Motor neuron (in vitro differentiated cells): ENCODE measurements at regions not wholly inside any gene's neighbourhood (a gene's known extent, or its start where the extent isn't known, plus 50 kb on each side); places are given as distances from the start of the nearest gene placed in this dataset.

ENCODE experiments used
- ATAC-seq, 8 experiments: fragments of 200-7000 bp; cut with Tn5 transposase; replicated peaks in 6 of 8; 2 replicates each; pipeline ENCODE4 v1.8.0; 2021; ENCODE audit warnings: mild to moderate bottlenecking in 8 of 8, moderate library complexity in 8 of 8
- H3K27ac ChIP-seq, 2 donors: fragments of 250-450 bp; sonication (Bioruptor Pico); 2 replicates each; pipeline ENCODE4 v1.9.0; 2021; ENCODE audit warnings: antibody characterized with exemption in 2 of 2, mild to moderate bottlenecking in 2 of 2, moderate library complexity in 1 of 2
- H3K4me1 ChIP-seq, 2 donors: fragments of 250-450 bp; sonication (Bioruptor Pico); replicated peaks in 1 of 2; 2 replicates each; pipeline ENCODE4 v1.6.1; 2021; ENCODE audit warnings: antibody characterized with exemption in 2 of 2, mild to moderate bottlenecking in 2 of 2, moderate library complexity in 1 of 2
- H3K4me3 ChIP-seq, 5 donors: fragments of 250-450 bp; sonication (Bioruptor Pico); 2 replicates each; pipeline ENCODE4 v1.9.0; 2021; ENCODE audit warnings: antibody characterized with exemption in 5 of 5, mild to moderate bottlenecking in 5 of 5, moderate library complexity in 4 of 5
- WGBS, 10 experiments: fragments of 450-650 bp; shearing (Covaris generic); methylation state at CpG; one replicate each; pipeline ENCODE4 v1.0.0; 2022; 5-methylcytosine and 5-hydroxymethylcytosine counted together
- in situ Hi-C, 9 experiments: fragments of 400-800 bp; cut with MboI; loops; one replicate each; pipeline ENCODE4 v1.15.0; 2021; ENCODE audit warnings: low sequenced_read_pairs in 9 of 9, low pct_unique_long_range_greater_than_20kb in 2 of 9; ENCODE audit not compliant: unreplicated experiment in 9 of 9

DNA sequence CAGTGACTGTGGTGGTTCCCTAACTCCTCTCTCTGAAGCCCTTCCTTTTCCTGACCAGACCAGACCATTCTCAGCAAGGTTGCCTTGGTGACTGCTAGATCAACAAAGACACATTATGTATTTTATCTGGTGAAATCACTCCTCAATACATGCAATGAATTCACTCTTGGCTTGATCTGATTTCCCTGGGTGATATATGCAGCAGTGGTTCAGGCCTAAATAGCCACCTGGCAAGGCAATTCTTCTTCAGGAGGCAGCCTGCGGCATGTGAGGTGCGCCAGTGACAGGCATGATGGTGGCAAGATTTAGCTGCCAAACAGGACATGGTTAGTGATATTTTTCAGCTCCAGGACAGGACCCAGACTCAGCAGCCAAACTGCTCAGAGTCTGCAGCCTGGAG lies 350.3 kb upstream of the CCDC196 start:
- in situ Hi-C loops: no loop called here
- no CpG with 5 or more reads among the region's 2 CpGs for WGBS, 10 experiments
- Histone ChIP-seq H3K4me1 (peaks cover 0 to 15% of the 10 kb centered on the region in 2 donors), H3K4me3 (no peak overlapping the region), H3K27ac (no peak overlapping the region)
- peak in 6 of 8 experiments; percentile 17 to 95 (median 37) for ATAC-seq

DNA sequence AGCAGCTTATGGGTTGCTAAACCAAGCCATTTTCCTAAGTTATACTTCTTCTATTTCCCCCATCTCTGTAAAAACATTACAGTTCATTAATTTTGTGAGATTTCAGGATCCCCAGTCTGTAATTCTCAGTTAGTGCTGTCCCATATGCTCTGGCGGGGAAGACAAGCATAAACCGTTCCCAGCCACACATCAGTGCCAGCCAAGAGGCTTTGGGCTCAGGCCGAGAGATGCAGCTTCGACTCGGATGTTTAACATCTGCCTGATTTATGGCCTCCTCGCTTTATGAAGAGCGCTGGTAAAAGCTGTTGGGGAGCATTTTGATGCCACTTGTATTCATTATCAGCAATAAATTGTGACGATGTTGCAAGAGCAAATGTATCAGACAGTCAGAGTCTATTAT lies 349.1 kb upstream of the CCDC196 start:
- 0 to 65% (median 38%) methylated on average over 2 to 8 of the region's 8 CpGs; no CpG with 5 or more reads in 2 of the 10 experiments for WGBS, 10 experiments
- ATAC-seq: peak in 5 of 8 experiments; percentile 85 to 96 (median 95)
- Histone ChIP-seq H3K4me3 (no peak overlapping the region), H3K27ac (no peak overlapping the region), H3K4me1 (peaks cover 0 to 15% of the 10 kb centered on the region in 2 donors)
- in situ Hi-C loops: no loop called here

GRCh38 chr14:66139432-66139831 lies 346.7 kb upstream of the CCDC196 start:
- peaks cover 0 to 15% of the 10 kb centered on the region in 2 donors for H3K4me1 ChIP-seq
- in situ Hi-C loops: no loop called here
- H3K27ac ChIP-seq: no peak overlapping the region
- no peak overlapping the region for H3K4me3 ChIP-seq
- no peak for ATAC-seq

GRCh38 chr14:66140213-66140918 lies 345.8 kb upstream of the CCDC196 start:
- no peak overlapping the region for H3K4me3 ChIP-seq
- 23 to 85% (median 63%) methylated on average over 1 to 6 of the region's 6 CpGs for WGBS, 10 experiments
- no peak for ATAC-seq
- in situ Hi-C loops: no loop called here
- H3K4me1 ChIP-seq: peaks cover 0 to 15% of the 10 kb centered on the region in 2 donors
- H3K27ac ChIP-seq: no peak overlapping the region

- Histone ChIP-seq H3K4me3 (no peak overlapping the region), H3K4me1 (peaks cover 0 to 15% of the 10 kb centered on the region in 2 donors), H3K27ac (no peak overlapping the region)
- WGBS, 10 experiments: 85 to 95% methylated on average over 3 of the region's 3 CpGs; no CpG with 5 or more reads in 8 of the 10 experiments
- ATAC-seq: no peak
- in situ Hi-C loops: no loop called here
Measured at GRCh38 chr14:66140963-66141362, 345.2 kb upstream of the CCDC196 start.

- no peak overlapping the region for H3K27ac ChIP-seq
- no peak overlapping the region for H3K4me3 ChIP-seq
- WGBS, 10 experiments: 0 to 70% (median 60%) methylated on average over 1 to 2 of the region's 2 CpGs; no CpG with 5 or more reads in 7 of the 10 experiments
- ATAC-seq: no peak
- in situ Hi-C loops: no loop called here
- peaks cover 0 to 11% of the 10 kb centered on the region in 2 donors for H3K4me1 ChIP-seq
Measured at GRCh38 chr14:66141733-66142132, 344.4 kb upstream of the CCDC196 start.

DNA sequence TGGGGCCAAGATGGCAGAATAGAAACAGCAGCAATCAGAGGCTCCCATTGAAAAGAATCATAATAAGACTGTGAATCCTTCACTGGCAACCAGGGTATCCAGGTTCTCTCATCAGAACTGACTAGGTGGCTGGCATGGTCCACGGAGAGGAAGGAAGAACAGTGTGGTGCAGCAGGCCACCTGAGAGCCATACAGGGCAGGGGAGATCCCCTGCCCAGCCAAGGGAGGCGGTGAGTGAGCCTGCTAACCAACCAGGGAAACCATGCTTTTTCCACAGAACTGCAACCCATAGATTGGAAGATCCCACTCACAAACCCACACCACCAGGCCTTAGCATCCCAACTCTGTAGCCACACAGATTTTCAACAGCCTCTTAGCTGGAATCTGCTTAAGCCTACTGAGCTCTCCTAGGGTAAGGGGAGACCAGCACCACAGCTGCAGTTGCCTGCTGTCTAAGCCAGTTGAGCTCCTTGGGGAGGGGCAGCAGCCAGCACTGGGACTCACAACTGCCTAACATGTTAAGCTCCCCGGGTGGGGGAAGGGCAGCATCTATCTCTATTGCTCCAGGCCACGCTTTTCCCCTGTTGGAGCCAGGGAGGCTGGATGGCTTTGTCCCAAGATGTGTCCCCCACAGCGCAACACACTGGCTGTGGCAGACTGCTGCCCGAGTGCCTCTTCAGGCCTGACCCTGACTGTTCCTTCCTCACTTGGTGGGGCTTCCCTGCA lies 342.6 kb upstream of the CCDC196 start:
- ATAC-seq: no peak
- H3K27ac ChIP-seq: no peak overlapping the region
- H3K4me1 ChIP-seq: no peaks in the 10 kb centered on the region
- in situ Hi-C loops: no loop called here
- 27 to 100% (median 65%) methylated on average over 1 to 3 of the region's 6 CpGs; no CpG with 5 or more reads in 3 of the 10 experiments for WGBS, 10 experiments
- H3K4me3 ChIP-seq: no peak overlapping the region

GRCh38 chr14:66152302-66152701 lies 333.9 kb upstream of the CCDC196 start:
- peak in 2 of 8 experiments; percentile 26 to 31 for ATAC-seq
- H3K27ac ChIP-seq: no peak overlapping the region
- in situ Hi-C loops: no loop called here

DNA sequence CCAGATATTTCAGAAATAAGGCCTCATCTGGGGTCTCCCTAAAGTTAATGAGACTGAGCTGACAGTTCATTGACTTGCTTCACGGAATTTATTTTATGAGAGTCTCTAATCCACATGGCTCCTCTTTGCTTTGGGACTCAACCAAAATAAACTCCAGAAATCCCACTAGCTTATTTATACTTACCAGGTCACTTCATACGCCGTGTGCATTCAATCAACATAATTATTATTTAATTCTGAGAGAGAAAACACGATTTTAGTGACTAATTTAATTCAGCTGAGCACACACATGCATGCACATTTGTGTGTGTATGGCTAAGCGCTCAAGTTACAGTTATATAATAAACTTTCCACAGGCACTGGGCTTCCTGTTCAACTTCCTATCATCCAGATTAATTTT lies 333.4 kb upstream of the CCDC196 start:
- H3K27ac ChIP-seq: no peak overlapping the region
- 10 to 92% (median 57%) methylated on average over 1 to 5 of the region's 5 CpGs; no CpG with 5 or more reads in 1 of the 10 experiments for WGBS, 10 experiments
- in situ Hi-C loops: no loop called here
- no peaks in the 10 kb centered on the region for H3K4me1 ChIP-seq
- peak in 1 of 8 experiments; percentile 85 for ATAC-seq
- no peak overlapping the region for H3K4me3 ChIP-seq

More at GRCh38 chr14:66152302-66152701, 333.9 kb upstream of the CCDC196 start:
- Histone ChIP-seq H3K4me1 (no peaks in the 10 kb centered on the region), H3K4me3 (no peak overlapping the region)

GRCh38 chr14:66163023-66163422 lies 323.1 kb upstream of the CCDC196 start:
- no peaks in the 10 kb centered on the region for H3K4me1 ChIP-seq
- H3K27ac ChIP-seq: no peak overlapping the region
- in situ Hi-C loops: no loop called here
- H3K4me3 ChIP-seq: no peak overlapping the region
- ATAC-seq: no peak
- 11 to 100% (median 71%) methylated on average over 1 to 3 of the region's 3 CpGs; no CpG with 5 or more reads in 2 of the 10 experiments for WGBS, 10 experiments

GRCh38 chr14:66165337-66165736 lies 320.8 kb upstream of the CCDC196 start:
- WGBS, 10 experiments: 22 to 100% (median 81%) methylated on average over 1 to 3 of the region's 3 CpGs
- ATAC-seq: no peak
- no peak overlapping the region for H3K27ac ChIP-seq
- H3K4me1 ChIP-seq: no peaks in the 10 kb centered on the region
- in situ Hi-C loops: no loop called here
- no peak overlapping the region for H3K4me3 ChIP-seq

GRCh38 chr14:66174453-66174891 lies 311.7 kb upstream of the CCDC196 start:
- Histone ChIP-seq H3K27ac (no peak overlapping the region), H3K4me1 (no peaks in the 10 kb centered on the region), H3K4me3 (no peak overlapping the region)
- ATAC-seq: no peak
- 38 to 100% (median 100%) methylated on average over 1 of the region's 1 CpG; no CpG with 5 or more reads in 5 of the 10 experiments for WGBS, 10 experiments
- in situ Hi-C loops: no loop called here

DNA sequence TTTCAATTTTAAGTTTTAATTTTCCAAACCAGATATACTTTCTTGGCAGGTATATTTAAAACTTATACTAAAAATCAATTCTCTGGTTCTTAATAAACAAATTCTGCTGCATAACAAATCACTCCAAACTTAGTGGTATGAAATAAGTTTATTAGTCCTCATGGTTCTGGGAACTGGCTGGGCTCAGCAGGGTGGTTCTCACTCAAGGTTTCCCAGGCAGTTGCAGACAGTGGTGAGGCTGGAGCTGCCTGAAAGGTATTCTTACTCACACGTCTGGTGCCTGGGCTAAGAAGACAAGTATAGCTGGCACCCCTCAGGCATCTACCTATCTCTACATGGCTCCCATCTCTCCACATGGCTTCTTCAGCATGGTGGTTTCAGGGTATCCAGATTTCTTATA lies 308.2 kb upstream of the CCDC196 start:
- in situ Hi-C loops: no loop called here
- ATAC-seq: no peak
- Histone ChIP-seq H3K4me3 (no peak overlapping the region), H3K4me1 (no peaks in the 10 kb centered on the region), H3K27ac (no peak overlapping the region)
- 60 to 88% methylated on average over 1 of the region's 1 CpG; no CpG with 5 or more reads in 8 of the 10 experiments for WGBS, 10 experiments
